Stimulated activated CD4-positive, alpha-beta T cell treated with anti-CD3 and anti-CD28 coated beads, Interleukin-15, amount 100 ng/mL, for 1 hour (primary cell): ENCODE measurements at regions not wholly inside any gene's neighbourhood (a gene's known extent, or its start where the extent isn't known, plus 50 kb on each side); places are given as distances from the start of the nearest gene placed in this dataset.

Experiments
- DNase-seq, 2 donors: peaks; one replicate each; pipeline ENCODE4 v3.0.0-alpha.2; 2020; ENCODE audit warnings: low read depth in 1 of 2, low spot score in 1 of 2

GRCh38 chr15:96414875-96415274 is 84.4 kb downstream of the NR2F2 start:
- no peak for DNase-seq

- DNase-seq = no peak
Measured at GRCh38 chr15:96415513-96416217, 85.2 kb downstream of the NR2F2 start.

DNA sequence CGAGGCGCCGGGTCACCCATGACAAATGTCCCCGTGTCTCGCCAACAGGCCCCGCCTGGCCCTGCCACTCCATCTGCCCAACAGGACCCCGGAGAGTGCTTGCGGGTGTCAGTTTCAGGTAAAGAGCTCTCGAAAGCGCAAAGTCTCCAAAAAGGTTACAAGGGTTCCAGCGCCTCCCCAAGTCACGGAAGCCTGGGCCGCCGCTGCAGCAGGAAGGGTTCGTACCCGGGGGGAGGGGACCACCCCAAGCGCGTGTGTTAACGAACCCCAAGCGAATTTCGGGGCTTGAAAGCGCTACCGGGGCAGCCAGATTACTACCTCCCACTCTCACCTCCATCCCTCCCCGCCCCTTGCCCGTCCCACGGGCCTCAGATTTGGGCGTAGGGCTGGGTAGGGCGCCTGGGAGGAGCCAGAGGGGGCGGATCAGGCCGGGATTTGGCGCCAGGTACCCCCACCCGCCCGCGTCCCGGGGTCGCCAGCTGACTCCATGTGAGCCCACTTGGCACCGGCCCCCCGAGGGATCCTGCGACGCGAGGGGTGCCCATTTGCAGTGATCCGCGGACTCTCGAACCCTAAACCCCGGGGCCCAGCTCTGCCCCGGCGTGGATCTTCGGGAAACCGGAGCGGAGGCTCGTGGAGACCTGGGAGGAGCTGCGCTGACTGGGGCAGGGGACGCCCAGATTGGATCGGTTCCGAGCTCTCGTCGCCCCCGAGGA is 85.9 kb downstream of the NR2F2 start:
- DNase-seq = no peak

DNA sequence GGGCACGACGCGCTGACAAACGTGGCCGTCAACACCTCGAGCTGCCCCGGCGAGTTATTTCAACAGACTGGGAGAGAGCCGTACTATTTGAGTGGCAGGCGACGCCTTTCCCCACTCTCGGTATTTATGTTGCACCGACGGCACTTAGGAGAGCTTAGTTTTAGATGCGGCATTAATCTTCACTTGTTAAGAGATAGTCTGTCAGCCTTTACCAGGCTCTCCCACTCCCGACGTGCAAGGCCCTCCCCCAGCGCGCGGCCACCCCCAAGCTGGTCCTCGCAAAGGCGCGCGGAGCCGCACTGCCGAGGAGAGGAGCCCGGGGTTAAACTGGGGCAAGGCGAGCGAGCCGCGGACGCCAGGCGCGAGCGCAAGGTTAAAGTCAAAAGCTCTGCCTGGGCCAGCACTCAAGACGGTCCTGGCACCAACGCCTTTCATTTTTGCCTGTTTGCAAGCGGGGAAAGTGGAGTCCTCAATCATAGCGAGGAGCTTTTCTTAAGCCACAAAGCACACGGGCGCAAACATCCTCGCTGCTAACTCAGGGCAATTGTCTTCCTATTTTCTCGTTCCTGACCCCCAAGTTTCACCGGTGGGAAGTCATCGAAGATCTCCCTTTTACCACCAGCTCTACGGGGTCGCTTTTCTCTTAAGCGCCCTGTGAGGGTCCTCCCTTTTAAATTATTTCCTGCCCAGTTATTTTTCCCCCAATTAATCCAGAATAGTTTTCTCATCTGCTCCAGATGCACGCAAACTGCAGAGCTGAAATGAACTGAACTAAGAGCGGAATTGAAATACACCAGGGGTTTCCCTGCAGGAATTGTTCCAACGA is 86.6 kb downstream of the NR2F2 start:
- no peak for DNase-seq

DNA sequence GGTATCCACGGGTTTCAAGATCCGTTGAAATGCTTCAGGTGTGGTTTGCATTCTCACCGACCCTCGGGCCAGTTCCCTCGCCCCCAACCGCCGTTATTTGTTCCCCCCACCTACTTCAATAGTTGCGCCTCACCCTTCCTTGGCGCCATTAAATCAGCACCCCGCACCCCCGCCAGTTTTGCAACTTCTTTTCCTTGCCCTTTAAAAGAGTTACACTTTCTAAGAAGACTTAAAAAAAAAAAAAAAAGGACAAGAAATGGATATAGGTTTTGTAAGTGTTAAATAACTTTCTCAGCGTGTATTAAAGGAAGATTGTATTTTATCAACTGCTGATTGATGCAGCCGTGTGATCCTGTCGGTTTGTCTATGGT is 87.2 kb downstream of the NR2F2 start:
- no peak for DNase-seq

DNA sequence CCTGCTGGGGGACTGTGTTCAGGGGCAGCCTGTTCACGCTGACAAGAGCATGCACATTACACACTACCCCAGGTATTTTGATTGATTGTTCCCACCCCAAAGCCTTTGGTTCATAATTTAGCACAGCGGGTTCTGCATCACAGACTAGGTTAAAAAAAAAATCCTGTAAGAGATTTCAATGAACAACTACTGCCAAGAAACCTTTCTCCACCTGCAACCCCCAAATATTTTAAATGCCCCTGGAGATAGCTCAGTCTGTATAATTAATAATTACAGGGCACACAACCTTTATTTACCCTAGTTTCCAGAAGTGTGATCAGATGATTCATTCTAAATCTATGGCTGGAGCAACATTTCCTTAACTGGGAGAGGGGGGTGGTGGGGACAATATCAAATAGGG is 87.6 kb downstream of the NR2F2 start:
- DNase-seq = no peak

- no peak for DNase-seq
Measured at GRCh38 chr15:96421178-96421601, 90.7 kb downstream of the NR2F2 start.

GRCh38 chr15:96422125-96422524 is 91.6 kb downstream of the NR2F2 start:
- DNase-seq = no peak

DNA sequence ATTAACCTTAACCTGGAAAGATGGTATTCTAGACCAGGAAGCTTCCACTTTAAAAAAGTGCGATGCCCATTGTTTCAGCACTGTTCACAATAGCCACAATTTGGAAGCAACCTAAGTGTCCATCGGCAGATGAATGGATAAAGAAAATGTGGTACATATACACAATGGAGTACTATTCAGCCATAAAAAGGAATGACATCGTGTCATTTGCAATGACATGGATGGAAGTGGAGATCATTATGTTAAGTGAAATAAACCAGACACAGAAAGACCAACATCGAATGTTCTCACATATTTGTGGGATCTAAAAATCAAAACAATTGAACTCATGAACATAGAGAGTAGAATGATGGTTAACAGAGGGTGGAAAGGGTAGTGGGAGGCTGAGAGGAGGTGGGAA is 94.2 kb downstream of the NR2F2 start:
- no peak for DNase-seq

GRCh38 chr15:96428742-96429141 is 98.2 kb downstream of the NR2F2 start:
- DNase-seq = no peak

- no peak for DNase-seq
Measured at GRCh38 chr15:96431786-96432185, 101.3 kb downstream of the NR2F2 start.

GRCh38 chr15:96435022-96435421 is 104.5 kb downstream of the NR2F2 start:
- DNase-seq = no peak

DNA sequence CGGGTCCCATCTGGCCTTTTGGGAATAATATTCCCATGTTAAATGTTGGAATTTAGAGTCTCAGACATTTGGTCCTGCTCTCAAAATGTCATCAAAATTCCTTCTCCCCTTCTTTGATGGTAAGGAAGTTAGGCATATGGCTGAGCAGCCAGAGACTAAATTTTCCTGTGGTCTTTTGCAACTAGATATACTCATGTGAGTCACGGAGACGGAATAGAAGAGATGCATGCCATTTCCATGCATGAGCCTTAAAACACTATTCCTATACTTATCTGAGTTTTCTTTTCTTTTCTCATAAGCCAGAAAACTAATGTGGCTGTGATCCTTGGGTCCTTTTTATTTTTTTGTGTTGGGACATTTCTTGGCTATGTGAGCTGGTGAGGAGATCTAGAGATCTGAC is 105.3 kb downstream of the NR2F2 start:
- DNase-seq = no peak

- DNase-seq = no peak
Measured at GRCh38 chr15:96440978-96441377, 110.5 kb downstream of the NR2F2 start.

DNA sequence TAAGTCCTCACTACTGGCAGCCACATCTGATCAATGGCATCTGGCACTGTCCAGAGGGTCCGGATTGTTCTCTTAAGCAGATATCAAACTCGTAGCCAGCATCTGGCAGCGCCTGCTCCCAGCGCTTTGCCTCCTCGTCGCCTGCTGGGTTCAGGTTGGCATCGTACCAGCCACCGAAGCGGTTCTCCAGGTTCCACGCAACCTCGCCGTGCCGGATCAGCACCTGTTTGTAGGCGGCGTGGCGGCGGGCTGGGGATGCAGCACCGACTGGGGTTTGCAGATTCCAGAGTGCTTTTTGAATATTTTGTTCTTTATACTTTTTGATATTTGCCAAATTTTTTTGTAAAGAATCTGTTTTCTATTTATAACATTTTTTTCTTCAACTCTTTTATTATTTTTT is 111.6 kb downstream of the NR2F2 start:
- no peak for DNase-seq

DNA sequence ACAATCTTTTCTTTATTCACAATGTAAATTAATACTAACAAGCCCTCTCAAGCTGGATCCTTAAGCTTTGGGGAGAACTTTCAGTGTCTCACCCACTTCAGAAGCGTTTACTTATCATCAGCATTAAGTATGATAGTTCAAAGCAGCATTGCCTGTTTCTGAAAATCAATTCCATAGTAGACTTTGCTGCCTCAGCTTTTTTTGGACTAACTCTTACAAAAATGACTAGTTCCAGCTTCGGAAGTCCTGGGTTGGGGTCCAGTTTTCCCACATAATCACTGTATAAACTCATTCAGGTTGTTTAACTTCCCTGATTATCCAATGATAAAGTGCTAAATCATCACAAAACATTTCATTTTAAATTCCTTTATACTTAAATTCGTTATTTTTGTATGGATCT is 114.4 kb downstream of the NR2F2 start:
- DNase-seq = no peak

GRCh38 chr15:96448923-96449322 is 118.4 kb downstream of the NR2F2 start:
- DNase-seq = no peak

DNA sequence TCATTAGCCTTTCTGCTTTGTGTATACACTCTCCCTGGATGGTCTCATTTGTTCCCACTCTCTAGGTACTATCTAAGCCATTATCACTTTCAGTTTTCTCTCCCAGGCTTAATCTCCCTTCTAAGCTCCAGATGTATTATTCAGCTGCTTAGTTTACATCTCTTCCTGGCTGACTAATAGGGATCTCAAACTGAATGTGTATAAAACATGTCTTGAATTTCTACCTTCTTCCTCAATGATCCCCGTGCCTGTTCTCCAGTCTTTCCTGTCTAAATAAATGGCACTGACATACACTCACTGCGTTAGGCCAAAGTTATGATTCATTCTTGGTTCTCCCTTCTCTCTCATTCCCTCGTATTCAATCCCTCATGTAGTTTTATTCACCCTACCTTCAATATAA is 127.3 kb downstream of the NR2F2 start:
- no peak for DNase-seq

GRCh38 chr15:96460106-96460505 is 129.6 kb downstream of the NR2F2 start:
- no peak for DNase-seq

DNA sequence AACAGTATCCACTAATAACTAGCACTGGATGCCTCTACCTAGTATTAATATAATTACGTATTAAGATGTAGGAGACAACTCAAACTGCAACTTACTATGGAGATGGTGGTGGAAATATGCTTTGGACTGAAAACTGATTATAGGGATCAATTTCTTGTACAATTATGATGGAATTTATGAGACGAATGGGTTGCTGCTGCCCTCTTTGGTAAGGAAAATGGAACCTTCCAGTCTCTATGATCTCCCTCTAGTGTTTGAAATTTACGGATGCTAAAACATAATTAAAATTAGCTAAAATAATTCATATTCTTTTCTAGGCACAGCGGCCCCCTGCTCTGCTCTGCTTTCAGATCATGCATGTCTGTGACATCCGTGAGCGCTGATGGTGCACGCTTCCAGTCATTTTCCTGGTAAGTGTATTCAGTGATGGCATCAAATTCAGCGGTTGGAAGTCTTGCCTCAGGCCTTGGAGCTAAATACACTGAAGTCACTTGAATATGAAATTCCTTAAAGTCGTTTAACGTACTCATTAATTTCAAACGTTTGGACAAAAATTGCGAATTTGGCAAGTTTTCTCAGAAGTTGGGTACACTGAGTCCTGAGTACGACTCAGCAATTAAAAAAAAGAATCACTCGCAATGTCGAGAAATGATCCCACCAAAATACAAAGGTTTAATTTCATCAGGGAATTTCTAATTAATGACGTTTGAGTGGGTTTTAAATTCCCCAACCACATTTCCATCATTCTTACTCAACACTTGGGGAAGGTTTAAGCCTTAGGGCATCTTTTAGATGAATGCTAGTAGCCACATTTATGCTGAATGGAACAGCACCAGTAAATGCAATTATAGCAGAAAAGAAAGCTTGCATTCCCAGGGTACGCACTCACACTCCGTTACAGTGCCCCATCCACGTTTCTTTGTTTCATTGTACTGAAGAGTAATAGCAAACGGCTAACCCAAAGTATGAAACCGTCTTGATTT is 132.6 kb downstream of the NR2F2 start:
- no peak for DNase-seq

GRCh38 chr15:96466389-96466947 is 136.0 kb downstream of the NR2F2 start:
- no peak for DNase-seq
